ENCODE measurements at regions not wholly inside any gene's neighbourhood (a gene's known extent, or its start where the extent isn't known, plus 50 kb on each side); places are given as distances from the start of the nearest gene placed in this dataset.

DNA sequence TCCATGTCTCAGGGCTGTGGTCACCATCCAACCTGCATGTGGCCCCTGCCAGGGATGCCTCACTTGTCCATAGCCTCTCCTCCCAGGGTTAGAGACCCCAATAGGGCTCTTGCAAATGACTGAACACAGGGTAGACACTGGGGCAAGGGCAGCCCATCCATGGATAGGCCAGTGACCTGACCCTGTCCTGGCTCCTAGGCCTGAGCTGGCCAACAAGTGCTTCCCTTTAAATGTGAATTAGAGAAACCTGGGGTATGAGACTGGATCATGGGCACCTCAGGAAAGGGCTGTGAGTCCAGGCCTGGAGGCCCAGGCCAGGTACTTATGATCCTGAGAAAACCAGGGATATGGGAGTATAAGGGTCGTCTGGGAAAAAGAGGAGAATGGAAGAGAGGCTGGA lies 64.5 kb downstream of the COPS8 start:
- no peak for DNase-seq (ENCODE audit: low read depth in 2 of 3, low spot score in 1 of 3)

DNA sequence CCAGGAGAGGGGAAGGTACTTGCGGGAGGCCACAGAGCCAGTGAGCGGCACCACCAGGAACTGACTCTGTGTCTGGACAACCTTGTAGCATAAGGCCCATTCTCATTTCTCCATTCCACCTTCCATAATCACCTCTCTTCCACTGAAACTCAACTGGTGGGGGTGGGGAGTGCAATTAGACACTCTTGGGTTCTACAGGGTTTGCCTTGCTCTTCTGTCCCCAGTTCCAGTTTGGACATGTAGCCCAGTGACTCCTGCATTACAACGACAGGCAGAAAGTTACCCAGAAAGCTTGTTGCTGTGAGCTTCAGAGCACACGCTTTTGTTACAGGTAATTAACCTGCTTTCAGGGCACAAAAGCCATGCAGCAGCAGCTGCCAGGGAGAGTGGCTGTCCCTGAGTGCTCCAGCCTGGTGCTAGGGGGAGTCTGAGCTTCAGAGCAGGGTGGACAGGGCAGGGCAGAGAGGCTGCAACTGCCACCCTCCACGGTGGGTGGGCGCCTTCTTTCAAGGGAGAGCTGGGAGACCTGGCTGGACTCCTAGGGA lies 65.2 kb downstream of the COPS8 start:
- no peak for DNase-seq (ENCODE audit: low read depth in 2 of 3, low spot score in 1 of 3)

DNA sequence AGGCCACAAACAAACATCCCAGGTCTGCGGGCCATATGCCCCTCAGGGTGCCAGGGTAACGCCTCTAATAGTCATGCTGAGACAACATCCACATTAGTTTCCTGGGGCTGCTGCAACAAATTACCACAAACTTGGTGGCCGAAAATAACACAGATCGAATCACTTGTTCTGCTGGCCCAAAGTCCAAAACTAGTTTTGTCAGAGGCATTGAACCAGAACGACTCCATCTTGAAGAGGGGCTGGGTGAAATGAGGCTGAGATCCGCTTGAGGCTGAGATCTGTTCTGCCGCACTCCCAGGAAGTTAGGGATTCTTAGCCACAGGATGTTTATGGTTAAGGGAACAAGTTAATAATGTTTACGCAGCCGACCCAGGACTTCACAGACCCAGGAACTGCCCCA lies 66.7 kb downstream of the COPS8 start:
- no peak for DNase-seq (ENCODE audit: low read depth in 2 of 3, low spot score in 1 of 3)

DNA sequence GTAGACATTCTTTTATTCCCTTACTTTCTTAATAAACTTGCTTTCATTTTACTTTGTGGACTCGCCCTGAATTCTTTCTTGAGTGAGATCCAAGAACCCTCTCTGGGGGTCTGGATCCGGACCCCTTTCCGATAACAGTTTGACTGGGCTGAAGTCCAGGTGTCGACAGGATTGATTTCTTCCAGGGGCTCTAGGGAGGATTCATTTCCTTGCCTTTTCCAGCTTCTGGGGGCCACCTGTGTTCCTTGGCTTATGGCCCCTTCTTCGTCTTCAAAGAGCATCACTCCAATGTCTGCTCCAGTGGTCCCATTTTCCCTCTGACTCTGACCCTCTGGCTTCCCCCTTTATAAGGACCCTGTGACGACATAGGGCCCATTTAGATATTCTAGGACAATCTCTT lies 67.5 kb downstream of the COPS8 start:
- no peak for DNase-seq (ENCODE audit: low read depth in 2 of 3, low spot score in 1 of 3)

DNA sequence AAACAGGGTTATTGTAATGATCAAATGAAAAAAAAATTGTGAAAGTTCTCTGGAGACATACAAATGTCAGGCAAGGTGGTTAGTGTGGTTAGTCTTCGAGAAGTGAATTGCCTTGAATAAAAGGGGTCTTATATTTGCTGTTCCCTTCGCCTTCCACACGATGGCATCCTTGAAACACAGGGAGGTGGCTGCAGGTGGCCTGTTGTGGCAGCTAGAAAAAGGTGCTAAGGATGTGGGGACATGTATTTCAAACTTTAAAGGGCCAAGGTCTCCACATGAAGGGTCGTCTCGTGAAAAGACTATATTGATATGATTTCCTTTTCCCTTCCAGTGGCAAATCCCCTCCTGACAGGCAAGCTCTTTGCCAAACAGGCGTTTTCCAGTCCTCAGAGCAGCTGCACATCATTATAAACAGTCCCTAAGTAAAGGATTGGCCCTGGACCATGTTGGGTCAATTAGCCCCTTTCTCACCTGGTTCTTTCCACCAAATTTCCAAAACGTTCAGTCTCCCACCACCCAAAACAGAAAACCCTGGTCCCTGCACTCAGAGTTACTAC lies 68.5 kb downstream of the COPS8 start:
- DNase-seq (ENCODE audit: low read depth in 2 of 3, low spot score in 1 of 3) = peak in 2 of 3 donors; percentile 48 to 63

DNA sequence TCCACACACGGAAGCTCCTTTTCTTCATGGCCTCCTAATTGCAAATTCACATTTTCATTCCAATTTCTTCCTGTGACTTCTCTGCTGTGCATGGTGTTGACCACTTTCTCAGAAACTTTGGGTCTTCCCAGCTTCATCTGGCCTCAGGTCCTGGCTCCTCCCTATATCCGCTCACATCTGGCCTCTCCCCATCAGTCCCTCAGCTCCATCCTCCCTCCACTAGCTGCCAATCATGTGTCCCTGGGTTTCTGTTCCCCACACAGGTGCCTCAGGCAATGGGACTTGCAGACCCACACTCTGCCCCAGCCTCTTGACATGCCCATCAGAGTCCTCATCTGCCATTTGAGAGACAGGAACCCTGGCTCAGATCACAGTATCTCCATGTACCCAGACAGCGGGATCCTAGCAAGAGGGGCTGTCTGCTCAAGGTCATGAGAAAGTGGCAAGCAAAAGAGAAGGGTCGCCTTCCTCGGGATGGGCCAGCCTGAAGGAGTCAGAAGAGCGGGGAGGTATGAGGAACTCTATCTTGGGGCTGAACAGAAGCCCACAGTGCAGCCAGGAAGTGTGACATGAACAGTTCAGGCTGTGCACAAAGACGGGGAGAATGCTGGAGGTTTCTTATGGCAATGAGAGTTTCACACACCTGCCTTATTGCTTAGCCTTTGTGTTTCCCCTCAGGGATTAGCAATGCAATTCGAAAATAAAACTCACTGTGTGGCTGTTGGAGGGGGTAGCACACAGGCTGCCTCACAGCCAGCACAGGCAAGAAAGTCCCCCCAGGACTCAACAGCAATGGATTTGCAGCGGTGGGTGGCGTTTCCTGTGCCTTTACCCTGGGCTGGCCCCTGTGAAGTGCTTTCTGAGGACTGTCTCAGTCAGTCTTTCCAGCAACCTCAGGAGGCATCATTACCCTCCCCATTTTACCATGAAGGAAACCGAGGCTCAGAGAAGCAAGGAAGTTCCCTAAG lies 69.5 kb downstream of the COPS8 start:
- DNase-seq (ENCODE audit: low read depth in 2 of 3, low spot score in 1 of 3) = peak in 2 of 3 donors; percentile 24 to 48

DNA sequence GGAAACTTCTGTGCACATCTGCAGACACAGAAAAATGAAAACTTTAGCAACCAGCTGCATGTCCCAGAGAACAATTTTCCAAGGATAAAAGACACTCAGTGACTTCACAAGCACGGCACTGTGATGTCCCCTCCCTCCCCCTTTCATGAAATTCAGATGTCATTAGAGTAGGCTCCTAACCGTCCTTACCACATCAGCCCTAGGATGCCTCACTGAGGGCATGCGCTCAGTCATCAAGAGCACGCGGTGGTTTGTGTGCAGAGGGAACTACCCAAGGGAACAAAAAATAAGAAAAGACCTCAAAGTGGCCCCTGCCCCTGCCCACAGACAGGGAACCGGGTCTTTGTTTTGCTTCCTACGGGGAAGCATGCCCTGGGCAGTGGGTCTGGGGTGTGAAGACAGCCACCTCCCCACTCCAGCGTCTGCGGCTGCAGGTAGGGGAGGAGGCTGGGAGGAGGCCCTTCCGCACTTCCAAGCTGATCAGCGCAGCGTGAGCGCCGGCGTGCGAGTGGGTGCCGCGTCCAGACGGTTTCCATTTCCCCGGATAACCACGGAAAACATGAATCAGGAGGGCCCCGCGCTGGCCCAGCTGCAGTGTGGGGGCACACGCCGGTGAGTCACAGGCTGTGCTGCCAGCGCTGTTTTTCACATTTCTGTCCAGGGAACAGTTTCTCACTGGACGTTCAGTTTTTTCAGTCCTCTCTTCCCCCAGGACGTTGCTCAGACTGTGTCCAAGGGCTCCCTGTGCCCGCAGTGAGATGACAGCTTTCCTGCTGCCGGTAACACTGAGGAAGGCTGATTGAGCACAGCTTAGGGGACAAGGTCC lies 70.6 kb downstream of the COPS8 start:
- DNase-seq (ENCODE audit: low read depth in 2 of 3, low spot score in 1 of 3) = peak; percentile 46 to 64 (median 59)

DNA sequence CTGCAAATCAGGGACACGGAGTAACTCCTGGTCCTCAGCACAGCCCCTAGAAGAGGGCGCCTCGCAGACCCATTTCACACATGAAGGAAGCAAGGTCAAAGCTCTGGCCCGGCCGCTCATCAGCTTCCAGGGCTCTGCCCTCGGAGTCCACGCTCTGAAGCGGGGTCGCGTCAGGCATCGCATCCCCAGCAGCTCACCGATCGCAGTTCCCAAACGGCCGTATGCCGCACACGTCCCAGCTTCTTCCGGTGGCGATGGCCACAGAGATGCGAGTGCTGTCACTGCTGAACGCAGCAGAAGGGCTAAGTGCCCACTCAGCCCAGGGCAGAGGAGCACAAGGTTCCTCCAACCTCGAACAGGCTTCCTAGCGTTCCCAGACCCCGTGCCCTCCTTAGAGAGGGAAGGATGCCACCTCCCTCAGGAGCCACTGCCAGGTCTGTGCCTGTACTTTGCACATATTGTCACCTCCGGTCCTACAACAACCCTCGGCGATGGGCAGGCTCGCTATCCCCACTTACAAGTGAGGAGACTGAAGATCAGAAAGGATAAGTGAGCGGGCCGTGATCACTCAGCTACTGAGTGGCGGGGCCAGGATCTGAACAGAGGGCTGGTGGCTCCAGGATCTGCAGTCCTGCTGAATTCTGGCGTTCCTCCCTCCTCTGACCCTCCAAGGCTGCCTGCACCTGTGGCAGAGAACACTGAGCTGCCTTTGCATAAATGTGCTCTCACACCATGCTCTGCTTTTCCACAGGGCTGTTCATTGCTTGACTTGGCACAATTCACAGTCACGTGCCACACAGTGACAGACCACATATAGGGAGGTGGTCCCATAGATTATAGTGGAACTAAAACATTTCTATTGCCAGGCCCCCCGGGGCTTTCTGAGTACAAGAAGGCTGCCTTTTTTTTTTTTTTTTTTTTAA lies 71.4 kb downstream of the COPS8 start:
- DNase-seq (ENCODE audit: low read depth in 2 of 3, low spot score in 1 of 3) = no peak

DNA sequence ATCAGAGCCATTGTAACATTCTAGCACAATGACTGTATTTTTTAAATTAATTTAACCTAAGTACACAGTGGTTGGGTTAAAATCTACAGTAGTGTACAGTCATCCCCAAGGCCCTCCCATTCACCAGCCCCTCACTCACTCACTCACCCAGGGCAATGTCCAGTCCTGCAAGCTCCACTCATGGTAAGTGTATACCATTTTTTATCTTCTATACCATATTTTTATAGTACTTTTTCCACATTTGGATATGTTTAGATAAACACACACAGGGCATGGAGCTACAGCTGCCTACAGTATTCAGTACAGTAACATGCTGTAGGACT lies 72.1 kb downstream of the COPS8 start:
- no peak for DNase-seq (ENCODE audit: low read depth in 2 of 3, low spot score in 1 of 3)

DNA sequence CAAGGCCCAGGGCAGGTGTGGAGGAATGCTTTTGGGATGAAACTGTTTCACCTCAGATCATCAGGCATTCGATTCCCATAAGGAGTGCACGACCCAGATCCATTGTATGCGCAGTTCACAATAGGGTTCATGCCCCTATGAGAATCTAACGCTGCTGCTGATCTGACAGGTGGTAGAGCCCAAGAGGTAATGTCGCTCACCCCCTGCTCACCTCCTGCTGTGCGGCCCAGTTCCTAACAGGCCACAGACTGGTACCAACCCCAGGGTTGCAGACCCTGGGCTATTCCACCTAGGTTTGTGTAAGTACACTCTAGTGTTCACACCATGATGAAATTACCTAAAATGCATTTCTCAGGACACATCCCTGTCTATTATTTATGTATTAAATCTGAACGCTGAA lies 72.5 kb downstream of the COPS8 start:
- no peak for DNase-seq (ENCODE audit: low read depth in 2 of 3, low spot score in 1 of 3)

DNA sequence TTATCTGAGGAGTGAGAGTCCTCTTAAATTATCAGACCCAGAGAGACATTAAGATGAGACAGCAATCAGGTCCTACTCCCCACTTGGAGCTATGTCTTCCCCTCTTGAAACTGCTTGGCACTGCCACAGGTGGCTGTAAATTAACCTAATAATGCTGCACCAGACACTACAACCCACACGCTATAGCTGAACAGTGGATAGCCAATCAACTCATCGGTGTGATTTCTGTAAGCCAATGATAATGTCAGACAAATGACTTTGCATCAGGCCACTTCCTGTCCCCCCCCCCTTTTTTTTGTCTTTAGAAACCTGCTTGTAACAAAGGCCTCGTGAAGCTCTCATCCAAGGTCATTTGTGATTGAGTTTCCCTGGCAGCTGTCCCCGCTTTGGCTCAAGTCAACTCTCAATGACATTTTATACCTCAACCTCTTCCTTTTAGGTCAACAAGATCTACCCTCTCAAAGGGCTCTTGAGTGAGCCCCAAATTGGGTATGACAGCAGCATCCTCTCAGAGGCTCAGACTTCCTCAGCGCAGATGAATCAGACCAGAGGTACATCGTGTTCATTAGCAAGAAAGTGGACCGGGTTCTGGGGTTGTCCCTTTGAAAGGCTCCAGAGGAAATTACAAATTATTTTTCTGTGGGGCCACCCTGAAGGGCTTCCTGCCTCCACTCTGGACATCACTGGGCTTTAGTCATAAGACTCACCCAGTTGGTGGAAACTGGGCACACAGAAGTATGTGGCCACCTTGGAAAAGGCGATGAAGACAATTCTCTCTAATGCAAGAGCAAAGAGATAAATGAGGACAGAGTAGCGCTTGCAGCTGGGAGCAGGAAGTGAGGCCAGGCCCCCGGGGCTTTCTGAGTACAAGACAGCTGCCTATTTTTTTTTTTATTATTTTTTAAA lies 73.6 kb downstream of the COPS8 start:
- no peak for DNase-seq (ENCODE audit: low read depth in 2 of 3, low spot score in 1 of 3)

DNA sequence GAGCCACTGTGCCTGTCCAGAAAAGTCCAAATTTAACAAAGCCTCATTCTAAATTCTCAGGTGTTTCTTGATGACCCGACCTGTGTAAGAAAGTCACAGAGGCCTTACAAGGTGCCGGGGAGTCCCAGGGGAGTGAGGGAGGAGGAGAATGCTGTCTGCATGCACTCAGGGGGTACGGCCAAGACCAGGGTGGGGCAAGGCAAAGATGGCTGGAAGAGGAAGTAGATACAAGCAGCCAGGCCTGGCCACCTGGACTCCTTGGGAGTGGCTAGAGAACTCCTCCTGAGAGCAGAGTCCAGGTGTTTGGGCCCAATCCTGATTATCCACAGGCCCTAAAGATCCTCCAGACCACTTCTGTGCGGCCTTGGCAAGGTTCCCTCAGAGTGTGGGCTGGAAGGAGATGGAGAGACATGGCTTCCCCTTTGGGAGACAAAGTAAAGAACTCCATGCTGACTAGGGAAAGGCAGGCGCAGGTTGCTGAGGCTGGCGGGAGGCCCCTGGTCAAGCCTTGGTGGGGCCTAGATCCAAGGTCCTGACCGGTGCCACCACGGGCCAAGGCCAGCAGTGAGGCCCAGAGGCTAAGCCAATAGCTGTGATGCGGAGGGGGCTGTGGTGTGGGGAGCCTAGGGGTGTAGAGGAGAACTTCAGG lies 74.7 kb downstream of the COPS8 start:
- DNase-seq (ENCODE audit: low read depth in 2 of 3, low spot score in 1 of 3) = no peak

DNA sequence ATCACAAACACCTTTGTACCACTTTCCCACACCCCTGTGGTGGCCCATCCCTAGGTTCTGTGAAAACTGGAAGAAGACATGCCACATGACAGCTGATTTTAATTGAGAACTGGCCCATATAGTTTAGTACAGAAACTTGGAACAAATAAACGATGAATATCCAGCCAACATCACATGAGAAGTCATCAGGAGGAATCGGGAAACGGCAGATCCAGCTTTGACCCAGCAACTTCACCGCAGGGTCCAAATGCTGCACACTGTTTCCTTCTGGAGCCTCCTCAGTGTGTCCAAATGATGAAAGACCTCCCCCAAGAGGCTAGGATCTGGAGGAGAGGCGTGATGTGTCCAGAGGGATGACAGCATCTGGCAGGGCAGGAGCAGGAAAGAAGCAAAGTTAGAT lies 75.5 kb downstream of the COPS8 start:
- no peak for DNase-seq (ENCODE audit: low read depth in 2 of 3, low spot score in 1 of 3)

DNA sequence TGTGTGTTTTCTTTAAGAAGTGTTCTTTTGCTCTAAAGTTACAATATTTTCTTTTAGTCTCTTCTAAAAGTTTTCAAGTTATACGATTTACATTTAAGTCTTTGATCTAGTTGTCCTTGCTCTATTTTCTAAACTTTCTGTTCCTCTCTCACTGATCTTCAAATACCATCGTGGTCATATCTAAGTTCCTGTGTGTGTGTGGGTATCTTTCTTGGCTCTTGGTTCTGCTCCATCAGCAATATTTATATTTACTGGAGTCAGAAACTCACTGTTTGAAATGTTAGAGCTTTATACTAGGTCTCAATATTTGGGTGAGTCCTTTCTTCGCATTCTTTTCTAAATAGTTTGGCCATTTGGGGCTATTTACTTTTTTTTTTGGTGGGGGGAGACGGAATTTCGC lies 77.3 kb downstream of the COPS8 start:
- no peak for DNase-seq (ENCODE audit: low read depth in 2 of 3, low spot score in 1 of 3)

DNA sequence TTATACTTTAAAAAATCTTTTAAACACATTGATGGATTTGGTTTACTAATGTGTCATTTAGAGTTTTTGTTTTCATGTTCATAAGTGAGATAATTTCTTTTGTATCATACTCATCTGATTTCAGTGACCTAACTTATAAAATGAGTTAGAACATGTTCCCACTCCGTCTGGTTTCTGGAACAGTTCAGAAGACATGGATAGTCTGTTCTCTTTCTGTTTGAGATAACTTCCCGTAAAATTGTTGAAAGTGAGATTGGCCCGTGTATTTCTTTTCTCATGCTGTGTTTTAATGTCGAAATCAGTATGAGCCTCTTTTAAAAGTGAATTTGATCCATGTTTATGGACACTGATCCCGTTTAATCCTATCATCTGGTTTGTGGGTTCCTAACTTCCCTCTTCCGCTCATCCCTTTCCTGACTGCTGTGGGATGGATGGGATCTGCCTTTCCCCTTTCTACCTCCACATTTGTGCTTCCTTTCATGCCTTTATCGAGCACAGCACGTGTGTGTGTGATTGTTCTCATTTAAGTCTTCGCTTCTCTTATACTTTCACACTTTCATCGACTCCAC lies 78.9 kb downstream of the COPS8 start:
- no peak for DNase-seq (ENCODE audit: low read depth in 2 of 3, low spot score in 1 of 3)

DNA sequence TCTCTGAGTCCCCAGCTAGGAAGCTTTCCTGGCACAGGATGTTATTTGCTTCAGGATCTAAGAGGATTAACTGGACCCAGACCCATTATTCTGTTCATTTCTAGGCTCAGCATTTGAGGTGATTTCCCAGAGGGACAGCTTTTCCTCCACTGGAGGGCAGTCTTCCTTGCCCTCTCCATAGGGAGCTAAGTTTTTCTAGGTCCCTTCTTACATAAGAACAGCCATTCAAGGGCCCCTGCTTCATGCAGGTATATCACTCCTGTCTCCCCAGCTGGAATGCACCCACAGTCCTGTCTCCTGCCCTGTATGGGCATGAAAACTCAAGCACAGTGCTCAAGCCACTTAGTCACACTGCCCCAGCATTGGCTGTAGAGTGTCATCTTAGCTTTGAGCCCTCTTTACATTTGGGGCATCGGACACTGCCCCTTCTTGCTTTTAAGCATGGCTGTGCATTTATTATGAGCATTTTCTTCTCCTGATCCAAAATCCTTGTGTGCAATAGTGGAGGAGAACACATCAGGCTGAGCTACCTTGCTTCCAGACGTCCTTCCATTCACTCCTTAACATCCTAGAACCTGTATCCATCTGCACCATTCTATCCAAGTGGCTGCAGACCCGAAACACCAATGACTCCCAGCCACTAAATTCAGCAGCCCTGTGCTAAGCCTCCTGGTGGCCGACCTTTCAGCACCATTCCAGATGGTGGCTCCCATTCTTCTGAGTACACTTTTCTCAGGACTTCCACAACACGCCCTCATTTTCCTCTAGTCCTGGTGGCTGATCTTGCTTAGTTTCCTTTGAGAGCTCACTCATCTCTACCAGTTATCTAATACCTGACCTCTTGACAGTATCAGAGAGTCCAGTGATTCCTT lies 80.0 kb downstream of the COPS8 start:
- no peak for DNase-seq (ENCODE audit: low read depth in 2 of 3, low spot score in 1 of 3)

DNA sequence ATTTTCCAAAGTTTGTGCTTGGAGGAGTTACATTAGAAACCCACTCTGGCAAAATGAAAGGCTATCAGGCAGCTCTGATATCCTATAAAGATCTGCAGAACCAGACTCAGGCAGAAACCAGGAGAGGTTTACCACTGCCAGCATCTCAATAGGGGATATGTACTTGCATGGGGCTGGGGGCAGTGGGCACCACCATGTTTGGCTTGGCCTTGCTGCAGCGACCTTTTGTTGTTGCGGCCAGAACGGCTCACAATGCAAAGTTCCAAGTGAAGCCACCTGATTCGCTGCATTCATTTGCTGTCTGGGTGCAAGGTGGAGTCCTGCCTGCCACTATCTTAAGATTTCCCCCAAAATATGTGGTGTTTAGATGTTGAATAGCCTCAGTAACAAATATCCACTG lies 81.3 kb downstream of the COPS8 start:
- DNase-seq (ENCODE audit: low read depth in 2 of 3, low spot score in 1 of 3) = no peak

DNA sequence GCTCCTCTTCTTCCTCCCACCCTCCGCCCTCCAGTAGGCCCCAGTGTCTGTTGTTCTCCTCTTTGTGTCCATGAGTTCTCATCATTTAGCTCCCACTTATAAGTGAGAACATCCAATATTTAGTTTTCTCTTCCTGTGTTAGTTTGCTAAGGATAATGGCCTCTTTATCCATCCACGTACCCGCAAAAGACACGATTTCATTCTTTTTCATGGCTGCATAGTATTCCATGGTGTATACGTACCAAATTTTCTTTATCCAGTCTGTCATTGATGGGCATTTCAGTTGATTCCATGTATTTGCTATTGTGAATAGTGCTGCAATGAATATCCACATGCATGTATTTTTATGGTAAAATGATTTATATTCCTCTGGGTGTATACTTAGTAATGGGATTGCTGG lies 82.2 kb downstream of the COPS8 start:
- DNase-seq (ENCODE audit: low read depth in 2 of 3, low spot score in 1 of 3) = no peak
